ENCODE measurements at regions not wholly inside any gene's neighbourhood (a gene's known extent, or its start where the extent isn't known, plus 50 kb on each side); places are given as distances from the start of the nearest gene placed in this dataset.
"Not testable (repeated sequence)": the region's sequence is repeated elsewhere in the genome, so short reads cannot be mapped to it uniquely, and the experiment has no call there.

- H3K4me3 Mint-ChIP-seq: no peak overlapping the region
- peaks cover 3% of the 10 kb centered on the region for H3K9me3 Mint-ChIP-seq
- TF ChIP-seq, protein P1, sequence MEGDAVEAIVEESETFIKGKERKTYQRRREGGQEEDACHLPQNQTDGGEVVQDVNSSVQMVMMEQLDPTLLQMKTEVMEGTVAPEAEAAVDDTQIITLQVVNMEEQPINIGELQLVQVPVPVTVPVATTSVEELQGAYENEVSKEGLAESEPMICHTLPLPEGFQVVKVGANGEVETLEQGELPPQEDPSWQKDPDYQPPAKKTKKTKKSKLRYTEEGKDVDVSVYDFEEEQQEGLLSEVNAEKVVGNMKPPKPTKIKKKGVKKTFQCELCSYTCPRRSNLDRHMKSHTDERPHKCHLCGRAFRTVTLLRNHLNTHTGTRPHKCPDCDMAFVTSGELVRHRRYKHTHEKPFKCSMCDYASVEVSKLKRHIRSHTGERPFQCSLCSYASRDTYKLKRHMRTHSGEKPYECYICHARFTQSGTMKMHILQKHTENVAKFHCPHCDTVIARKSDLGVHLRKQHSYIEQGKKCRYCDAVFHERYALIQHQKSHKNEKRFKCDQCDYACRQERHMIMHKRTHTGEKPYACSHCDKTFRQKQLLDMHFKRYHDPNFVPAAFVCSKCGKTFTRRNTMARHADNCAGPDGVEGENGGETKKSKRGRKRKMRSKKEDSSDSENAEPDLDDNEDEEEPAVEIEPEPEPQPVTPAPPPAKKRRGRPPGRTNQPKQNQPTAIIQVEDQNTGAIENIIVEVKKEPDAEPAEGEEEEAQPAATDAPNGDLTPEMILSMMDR (IDR thresholded peaks at IDR 0.05): no peak
- H3K4me1 Mint-ChIP-seq: no peaks in the 10 kb centered on the region
- H3K27me3 Mint-ChIP-seq: peaks cover 2% of the 10 kb centered on the region
- intact Hi-C loops (cut with micrococcal nuclease): no loop called here
- ChIA-PET CTCF (no interaction called here), POLR2A (no interaction called here)
- no peak for ATAC-seq (ENCODE audit: low read depth)
- H3K36me3 Mint-ChIP-seq (ENCODE audit: low read depth): no peaks in the 10 kb centered on the region
- no peak overlapping the region for H3K27ac Mint-ChIP-seq
- DNase-seq: no peak
Observed at GRCh38 chr9:104302775-104303174, 201.3 kb upstream of the OR13F1 start.

DNA sequence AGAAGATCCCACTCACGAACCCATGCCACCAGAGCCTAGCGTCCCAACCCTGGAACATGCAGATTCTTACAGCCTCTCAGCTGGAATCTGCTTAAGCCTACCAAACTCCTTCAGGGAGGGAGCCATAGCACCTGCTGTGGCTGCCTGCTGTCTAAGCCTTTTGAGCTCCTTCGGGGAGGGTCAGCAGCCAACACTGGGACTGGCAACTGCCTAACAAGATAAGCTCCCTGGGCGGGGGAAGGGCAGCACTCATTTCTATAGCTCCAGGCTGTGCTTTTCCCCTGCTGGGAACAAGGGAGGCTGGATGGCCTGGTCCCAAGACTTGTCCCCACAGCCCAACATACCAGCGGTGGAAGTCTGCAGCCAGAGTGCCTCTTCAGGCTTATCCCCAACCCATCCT lies 199.1 kb upstream of the OR13F1 start:
- POLR2A ChIA-PET: no interaction called here
- H3K4me3 Mint-ChIP-seq: no peak overlapping the region
- H3K27me3 Mint-ChIP-seq: peaks cover 2% of the 10 kb centered on the region
- no peaks in the 10 kb centered on the region for H3K36me3 Mint-ChIP-seq (ENCODE audit: low read depth)
- intact Hi-C loops (cut with micrococcal nuclease): no loop called here
- H3K4me1 Mint-ChIP-seq: no peaks in the 10 kb centered on the region
- H3K27ac Mint-ChIP-seq: no peak overlapping the region
- peaks cover 3% of the 10 kb centered on the region for H3K9me3 Mint-ChIP-seq
- TF ChIP-seq, protein P1 (IDR thresholded peaks at IDR 0.05): no peak
- ATAC-seq (ENCODE audit: low read depth): no peak
- CTCF ChIA-PET: no interaction called here
- no peak for DNase-seq

- POLR2A ChIA-PET: no interaction called here
- H3K9me3 Mint-ChIP-seq: peaks cover 2% of the 10 kb centered on the region
- H3K27ac Mint-ChIP-seq: no peak overlapping the region
- no peaks in the 10 kb centered on the region for H3K4me1 Mint-ChIP-seq
- no peak overlapping the region for H3K4me3 Mint-ChIP-seq
- CTCF ChIA-PET: no interaction called here
- H3K27me3 Mint-ChIP-seq: no peaks in the 10 kb centered on the region
- TF ChIP-seq, protein P1 (IDR thresholded peaks at IDR 0.05): no peak
- no peaks in the 10 kb centered on the region for H3K36me3 Mint-ChIP-seq (ENCODE audit: low read depth)
- no peak for DNase-seq
- ATAC-seq (ENCODE audit: low read depth): no peak
- intact Hi-C loops (cut with micrococcal nuclease): no loop called here
Observed at GRCh38 chr9:104313396-104314110, 190.5 kb upstream of the OR13F1 start.

DNA sequence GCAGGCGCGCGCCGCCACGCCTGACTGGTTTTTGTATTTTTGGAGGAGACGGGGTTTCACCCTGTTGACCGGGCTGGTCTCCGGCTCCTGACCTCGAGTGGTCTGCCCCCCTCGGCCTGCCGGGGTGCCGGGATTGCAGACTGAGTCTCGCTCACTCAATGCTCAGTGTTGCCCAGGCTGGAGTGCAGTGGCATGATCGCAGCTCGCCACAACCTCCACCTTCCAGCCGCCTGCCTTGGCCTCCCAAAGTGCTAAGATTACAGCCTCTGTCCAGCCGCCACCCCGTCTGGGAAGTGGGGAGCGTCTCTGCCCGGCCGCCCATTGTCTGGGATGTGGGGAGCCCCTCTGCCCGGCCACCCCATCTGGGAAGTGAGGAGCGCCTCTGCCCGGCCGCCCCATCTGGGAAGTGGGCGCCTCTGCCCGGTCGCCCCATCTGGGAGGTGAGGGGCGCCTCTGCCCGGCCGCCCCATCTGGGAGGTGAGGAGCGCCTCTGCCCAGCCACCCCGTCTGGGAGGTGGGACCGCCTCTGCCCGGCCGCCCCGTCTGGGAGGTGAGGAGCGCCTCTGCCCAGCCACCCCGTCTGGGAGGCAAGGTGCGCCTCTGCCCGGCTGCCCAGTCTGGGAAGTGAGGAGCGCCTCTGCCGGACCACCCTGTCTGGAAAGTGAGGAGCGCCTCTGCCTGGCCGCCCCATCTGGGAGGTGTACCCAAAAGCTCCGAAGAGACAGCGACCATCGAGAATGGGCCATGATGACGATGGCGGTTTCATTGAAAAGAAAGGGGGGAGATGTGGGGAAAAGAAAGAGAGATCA lies 187.7 kb upstream of the OR13F1 start:
- H3K4me1 Mint-ChIP-seq; DNase-seq; POLR2A ChIA-PET; CTCF ChIA-PET; intact Hi-C loops (cut with micrococcal nuclease); H3K36me3 Mint-ChIP-seq (ENCODE audit: low read depth); H3K27me3 Mint-ChIP-seq; H3K27ac Mint-ChIP-seq; ATAC-seq (ENCODE audit: low read depth); H3K9me3 Mint-ChIP-seq; H3K4me3 Mint-ChIP-seq: not testable (repeated sequence)

DNA sequence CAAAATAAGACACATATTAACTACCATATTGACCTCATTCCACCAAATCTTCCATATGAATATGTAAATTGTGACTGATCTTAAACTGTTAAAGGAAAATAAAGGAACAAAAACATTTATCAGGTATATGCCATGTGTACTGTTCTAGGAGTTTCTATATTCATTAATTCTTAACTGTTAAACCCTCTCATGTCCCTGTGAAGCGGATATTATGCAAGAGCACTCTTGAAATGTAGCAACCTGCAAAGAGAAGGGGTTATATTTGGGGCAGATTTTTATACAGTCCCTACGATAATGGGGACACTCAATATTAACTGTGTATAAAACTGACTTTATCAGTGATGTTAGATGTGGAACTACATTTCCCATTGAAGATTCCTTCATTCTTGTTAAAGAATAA lies 184.9 kb upstream of the OR13F1 start:
- H3K4me3 Mint-ChIP-seq: no peak overlapping the region
- no peak overlapping the region for H3K27ac Mint-ChIP-seq
- ATAC-seq (ENCODE audit: low read depth): no peak
- intact Hi-C loops (cut with micrococcal nuclease): no loop called here
- H3K4me1 Mint-ChIP-seq: no peaks in the 10 kb centered on the region
- H3K9me3 Mint-ChIP-seq: peaks cover 2% of the 10 kb centered on the region
- ChIA-PET CTCF (no interaction called here), POLR2A (no interaction called here)
- no peaks in the 10 kb centered on the region for H3K27me3 Mint-ChIP-seq
- no peaks in the 10 kb centered on the region for H3K36me3 Mint-ChIP-seq (ENCODE audit: low read depth)
- TF ChIP-seq, protein P1 (IDR thresholded peaks at IDR 0.05): no peak
- DNase-seq: no peak
